HG02798 (cell line): ENCODE measurements at regions not wholly inside any gene's neighbourhood (a gene's known extent, or its start where the extent isn't known, plus 50 kb on each side); places are given as distances from the start of the nearest gene placed in this dataset.
"Not testable (repeated sequence)": the region's sequence is repeated elsewhere in the genome, so short reads cannot be mapped to it uniquely, and the experiment has no call there.

Experiments
- ATAC-seq: cut with Tn5 transposase; IDR thresholded peaks from one replicate; pipeline ENCODE4 v1.9.1; 2021; ENCODE audit warnings: mild to moderate bottlenecking; ENCODE audit not compliant: unreplicated experiment, poor library complexity

DNA sequence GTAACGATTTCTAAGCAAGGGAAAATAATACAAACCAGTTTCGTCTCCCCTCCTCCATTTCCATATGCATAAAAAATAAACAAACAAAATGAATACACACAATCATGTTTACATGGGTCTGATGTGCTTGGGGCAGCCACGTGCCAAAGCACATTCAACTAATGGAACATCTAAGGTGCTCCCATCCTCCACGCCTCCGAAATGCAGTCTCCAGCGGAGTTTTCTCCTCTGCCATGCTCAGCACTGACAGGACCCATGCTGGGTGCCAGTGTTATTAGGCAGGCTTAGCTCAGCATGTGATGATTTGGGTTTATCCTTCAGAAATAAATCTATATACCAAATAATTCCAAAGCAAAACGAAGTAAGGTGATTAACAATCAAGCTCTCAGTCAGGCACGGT lies 337.3 kb upstream of the ATP10A start:
- no peak for ATAC-seq

DNA sequence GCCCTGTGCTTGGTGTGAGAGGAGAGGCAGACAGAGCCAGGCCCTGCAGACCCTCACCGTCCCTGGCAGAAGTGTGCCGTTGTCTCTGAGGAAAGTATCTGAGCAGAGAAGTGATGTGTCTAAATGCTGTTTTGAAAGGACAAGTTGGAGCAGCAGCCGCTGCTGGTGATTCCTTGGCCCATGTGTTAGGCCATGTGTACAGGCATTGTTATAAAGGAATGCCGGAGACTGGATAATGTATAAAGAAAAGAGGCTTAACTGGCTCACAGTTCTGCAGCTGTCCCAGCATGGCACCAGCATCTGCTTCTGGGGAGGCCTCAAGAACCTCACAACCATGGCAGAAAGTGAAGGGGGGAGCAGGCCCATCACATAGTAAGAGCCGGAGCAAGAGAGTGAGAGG lies 334.6 kb upstream of the ATP10A start:
- ATAC-seq: no peak

DNA sequence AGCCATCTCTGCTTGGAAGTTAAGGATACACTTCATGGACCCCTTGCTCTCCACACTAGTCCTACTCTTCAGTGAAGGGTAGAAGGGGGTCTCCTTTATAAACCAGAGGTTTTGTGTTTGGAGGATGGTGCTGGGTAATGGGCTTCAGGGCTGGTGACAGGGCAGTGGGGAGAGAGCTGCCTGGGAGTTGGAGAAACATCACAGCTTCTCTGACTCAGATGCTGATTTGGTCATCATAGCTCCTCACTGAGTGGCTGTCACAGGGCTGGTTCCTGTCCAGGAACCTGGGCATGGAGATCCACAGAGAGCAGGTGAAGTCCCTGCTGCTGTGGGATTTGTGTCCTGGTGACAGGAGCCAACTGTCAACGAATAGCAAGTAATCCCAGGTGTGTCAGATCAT lies 333.9 kb upstream of the ATP10A start:
- ATAC-seq: no peak

DNA sequence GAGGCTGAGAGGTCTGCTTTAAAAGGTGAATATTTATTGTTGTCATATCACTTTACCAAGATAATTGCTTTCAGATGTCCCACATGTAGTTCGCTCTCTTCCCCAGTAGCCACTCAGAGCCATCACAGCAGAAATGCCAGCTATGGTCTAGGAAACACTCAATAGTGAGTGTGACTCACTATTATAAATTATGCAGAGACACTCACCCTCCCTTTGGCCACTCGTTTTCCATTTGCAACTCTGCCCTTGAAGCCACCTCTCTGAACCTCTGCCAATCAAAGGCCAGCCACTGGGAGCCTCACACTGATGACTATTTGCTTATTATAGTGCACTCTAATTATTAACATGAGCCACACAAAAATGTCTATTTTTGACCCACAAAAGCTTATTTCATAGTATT lies 328.1 kb upstream of the ATP10A start:
- no peak for ATAC-seq

DNA sequence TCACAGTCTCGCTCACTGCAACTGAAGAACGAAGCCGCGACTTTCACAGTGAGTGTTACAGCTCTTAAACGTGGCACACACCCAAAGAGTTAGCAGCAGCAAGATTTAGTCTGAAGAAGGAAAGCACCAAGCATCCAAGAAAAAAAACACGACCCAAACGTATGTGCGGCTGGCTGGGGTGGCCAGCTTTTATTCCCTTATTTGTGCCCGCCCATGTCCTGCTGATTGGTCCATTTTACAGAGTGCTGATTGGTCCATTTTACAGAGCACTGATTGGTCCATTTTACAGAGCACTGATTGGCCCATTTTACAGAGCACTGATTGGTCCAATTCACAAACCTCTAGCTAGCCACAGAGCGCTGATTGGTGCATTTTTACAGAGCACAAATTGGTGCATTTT lies 323.0 kb upstream of the ATP10A start:
- not testable (repeated sequence) for ATAC-seq

DNA sequence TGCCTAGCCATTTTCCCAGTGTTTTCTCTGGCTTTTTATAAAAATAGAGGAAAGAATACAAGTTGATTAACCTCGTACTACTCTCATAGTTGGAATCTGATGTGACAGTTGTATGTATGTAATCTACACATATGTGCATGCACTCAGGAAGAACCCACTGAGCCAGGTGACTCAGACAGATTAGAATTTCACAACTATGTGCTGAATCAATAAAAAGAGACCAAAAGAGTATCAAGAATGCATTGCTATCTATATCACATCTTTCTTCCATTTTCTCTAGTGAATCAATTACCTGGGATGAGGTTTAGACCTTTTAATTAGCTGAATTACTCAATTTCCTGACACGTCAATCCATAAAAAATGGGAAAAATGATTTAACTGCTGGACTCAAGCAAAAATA lies 319.3 kb upstream of the ATP10A start:
- no peak for ATAC-seq

DNA sequence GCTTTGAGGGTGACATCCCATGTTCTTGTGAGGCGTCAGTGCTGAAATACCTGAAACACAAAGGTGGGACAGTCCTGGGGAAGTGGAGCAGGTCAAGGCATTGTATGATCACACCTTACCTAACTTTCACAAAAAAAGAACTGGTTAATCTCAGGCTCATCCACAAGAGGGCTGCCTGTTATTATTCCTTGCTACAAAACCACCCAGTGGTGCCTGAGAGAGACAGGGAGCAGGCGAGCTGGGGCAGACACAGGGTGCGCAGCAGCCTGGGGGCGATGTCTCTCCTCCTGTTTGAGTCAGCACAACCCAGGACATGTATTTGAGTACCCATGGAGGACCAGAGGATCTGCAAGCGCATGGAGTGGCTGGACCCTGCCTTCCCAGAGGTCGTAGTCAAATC lies 316.8 kb upstream of the ATP10A start:
- no peak for ATAC-seq

DNA sequence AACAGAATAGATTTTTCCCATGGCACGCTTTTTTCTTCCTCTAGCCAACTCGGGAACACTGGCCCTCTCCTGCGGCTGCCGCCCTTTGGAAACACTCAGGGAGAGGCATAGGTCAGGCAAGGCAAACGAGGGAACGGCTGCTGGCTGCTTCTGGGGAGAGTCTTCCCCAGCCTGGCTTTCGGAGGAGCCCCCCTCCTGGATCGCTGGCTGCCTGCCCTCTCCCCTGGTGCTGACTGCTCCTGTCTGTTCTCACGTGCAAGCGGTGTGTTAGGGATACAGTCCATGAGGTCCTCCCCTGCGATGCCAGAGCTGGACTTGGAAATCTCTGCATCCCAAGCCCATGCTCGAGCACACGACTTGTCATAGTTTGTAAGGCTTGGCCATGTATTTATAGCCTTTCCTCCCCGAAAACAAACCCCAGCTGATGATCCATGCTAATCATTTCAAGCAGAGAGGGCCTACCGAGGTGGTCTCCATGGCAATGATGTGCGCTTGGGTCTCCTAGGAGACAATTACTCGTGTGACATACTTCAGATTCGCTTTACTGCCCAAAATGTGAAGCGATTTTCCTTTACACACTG lies 315.6 kb upstream of the ATP10A start:
- no peak for ATAC-seq

DNA sequence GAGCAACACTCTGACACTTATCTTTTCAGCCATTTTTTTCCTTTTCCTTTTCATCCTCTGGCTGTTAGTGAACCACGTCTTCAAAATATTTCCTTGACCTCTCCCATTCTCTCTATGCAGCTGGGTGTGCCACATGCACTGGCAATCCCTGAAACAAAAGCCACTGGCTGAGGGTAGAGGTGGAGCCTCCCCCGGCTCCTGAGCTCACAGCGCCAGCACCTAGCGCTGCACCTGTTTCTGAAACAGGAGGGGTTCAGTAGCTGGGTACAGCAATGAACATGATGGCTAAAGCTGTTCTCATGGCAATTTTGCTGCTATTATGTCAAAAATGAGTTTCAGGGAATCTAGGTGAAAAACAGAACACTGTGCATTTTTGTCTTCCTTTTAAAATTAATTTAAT lies 314.7 kb upstream of the ATP10A start:
- ATAC-seq: no peak

DNA sequence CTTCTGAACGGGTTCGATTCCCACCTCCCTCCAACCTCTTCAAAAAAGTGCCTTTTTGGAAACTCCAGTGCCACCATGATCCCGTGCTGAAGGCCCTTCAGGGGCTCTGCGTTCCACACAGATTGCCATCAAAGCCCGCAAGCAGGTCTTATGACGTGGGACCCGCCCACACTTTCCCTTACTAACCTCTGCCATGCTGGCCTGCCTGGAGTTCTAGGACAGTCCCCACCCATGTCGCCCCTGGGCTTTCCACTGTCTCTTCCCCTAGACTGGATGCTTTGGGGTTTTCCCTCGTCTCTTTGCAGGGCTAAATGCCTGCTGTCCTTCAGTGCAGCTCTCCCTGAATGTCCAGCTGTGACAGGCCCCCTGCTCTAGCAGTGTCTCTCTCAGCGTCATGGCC lies 313.7 kb upstream of the ATP10A start:
- ATAC-seq: no peak

DNA sequence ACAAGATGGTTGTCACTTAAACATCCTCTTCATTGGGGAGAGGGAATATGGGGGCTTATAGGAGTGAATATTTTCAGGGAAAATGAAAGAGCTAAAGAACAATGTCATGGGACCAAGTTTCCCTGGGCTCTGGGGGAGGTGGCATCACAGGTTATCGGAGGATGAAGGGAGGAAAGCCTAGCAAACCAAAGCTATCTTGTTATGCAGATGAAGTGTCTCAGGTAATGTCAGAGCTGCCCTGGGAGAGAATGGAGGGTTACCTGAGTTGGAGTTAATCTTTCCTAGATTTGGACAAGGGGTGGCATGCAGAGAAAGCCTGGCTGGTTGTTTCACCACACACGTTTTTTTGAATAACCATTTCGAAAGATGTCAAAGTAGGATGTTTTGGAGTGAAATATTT lies 308.1 kb upstream of the ATP10A start:
- ATAC-seq: no peak

DNA sequence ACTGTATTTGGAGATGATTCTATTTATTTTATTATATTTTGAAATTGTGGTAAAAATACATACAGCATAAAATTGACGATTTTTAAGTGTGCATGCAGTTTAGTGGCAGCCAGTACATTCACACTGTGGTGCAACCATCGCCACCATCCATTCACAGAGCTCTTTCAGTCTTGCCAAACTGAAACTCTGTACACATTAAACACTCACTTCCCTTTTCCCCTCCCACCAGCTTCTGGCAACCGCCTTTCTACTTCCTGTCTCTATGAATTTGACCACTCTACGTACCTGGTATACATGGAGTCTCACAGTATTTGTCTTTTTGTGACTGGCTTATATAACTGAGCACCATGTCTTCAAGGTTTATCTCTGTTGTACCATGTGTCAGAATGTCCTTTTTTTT lies 303.3 kb upstream of the ATP10A start:
- ATAC-seq: no peak

DNA sequence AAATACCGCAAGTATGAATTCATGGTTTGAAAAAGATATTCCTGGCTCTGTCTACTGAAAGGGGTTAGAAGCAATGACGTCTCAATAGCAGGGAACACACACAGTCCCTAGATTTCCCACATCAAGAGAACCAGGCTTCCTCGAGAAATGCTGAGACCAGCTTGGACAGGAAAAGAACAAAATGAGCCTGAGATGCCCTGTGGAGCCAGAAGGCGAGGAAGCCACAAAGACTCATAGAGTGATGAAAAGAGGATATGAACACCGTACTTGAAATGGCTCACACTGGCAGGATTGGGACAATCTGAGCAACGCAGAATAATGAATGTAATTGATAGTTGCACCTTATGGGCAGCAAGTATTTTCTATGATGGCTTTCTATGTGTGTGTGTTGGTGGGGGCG lies 302.4 kb upstream of the ATP10A start:
- no peak for ATAC-seq

DNA sequence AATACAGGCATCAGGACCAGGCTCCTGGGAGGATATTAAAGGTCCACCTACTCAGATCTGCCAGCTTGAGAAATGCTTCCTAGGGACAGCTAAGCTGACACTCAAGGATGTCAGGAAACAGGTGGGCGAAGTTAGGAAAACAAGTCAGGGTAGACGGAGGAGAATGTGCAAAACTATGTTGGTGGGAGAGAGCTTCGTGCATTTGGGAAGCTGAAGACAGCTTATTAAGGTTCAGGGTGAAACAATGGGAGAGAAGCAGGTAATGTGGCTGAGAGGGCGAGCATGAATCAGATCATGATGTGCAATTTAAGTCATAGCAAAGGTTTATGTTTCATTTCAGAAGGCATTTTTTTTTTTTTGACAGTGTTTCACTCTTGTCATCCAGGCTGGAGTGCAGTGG lies 297.2 kb upstream of the ATP10A start:
- no peak for ATAC-seq

DNA sequence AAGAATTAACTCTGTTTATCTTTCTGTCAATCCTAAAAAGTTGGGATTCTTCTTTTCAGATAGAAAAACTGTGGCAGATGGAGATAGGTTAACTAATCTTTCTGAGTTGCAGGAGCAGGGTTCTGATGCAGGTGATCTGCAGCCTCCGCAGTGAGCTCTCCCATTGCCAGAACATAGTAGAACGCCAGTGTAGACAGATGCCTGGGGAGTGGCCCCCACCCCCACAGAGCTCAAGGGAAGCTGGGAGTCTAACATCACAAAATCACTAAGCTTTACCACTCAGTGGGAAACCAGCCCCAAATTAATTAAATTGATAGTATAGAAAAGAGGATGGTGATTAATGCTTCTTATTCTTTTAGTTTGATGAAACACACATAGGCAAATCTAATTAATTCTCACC lies 295.0 kb upstream of the ATP10A start:
- ATAC-seq: no peak

DNA sequence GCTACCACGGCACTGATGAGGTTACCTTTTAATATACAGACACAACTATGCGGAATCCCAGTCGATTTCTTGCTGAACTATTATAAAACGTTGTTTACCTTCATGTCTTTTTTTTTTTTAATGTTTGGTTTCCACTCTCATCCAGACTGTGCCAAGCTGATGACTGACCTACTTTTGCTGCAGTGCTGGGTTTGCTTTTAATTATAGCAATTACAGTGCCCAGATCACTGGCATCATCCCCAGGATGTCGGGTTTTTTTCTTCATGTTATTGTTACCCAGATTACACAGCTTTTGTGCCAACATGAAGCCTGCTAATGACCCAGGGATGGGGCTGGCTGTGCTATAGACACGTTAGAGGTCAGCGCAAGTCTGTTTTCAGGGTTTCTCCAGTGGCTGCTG lies 294.0 kb upstream of the ATP10A start:
- ATAC-seq: no peak

DNA sequence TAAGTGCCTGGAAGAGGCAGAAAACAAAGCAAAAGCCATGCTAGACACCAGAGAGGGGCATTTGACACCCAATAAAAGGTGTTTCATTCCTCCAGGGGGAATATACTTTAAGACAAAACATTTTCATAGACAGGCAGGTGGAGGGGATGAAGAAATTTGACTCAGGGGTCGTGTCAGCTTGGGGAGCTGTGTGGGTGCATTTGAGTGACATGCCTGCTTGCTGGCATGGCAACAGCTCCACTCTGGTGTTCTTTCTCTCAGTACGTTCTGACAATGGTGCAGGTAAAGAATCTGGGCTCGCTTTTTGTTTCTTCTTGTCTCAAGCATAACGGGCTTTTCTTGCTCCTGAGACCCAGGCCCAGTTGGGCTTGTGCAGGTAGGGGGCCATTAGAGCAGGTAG lies 292.9 kb upstream of the ATP10A start:
- no peak for ATAC-seq

DNA sequence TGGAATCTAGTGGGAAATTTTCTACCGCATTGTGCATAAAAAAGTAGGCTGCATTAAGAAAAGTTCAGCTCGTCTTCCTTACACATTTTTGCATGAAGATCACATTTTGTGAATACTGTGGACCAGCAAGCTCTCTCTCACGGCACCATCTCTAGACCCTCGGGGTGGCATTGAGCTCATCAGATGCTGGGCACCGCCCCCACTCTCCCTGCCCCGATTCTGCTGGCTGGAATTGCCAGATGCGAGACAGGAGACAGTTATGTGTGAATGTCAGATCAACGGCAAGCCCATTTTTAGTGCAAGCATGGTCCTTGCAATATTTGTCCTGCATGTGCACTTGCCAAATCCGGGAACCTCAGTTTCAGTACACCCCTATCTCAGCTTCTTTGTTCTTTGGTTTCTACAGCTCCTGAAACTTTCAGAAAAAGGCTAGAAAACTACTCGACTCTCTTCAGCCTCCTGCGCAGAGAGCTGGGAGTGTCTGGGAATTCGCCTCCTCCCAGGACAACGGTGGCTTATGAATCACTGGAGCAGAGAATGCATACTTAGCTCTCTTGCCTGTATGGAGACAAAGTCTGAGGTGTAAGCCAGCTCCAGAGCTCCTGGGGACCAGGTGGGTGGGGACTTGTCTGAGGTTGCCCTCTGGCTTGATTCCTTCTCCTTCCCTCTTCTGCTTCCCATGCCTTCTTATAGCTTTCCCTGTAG lies 285.2 kb upstream of the ATP10A start:
- no peak for ATAC-seq

DNA sequence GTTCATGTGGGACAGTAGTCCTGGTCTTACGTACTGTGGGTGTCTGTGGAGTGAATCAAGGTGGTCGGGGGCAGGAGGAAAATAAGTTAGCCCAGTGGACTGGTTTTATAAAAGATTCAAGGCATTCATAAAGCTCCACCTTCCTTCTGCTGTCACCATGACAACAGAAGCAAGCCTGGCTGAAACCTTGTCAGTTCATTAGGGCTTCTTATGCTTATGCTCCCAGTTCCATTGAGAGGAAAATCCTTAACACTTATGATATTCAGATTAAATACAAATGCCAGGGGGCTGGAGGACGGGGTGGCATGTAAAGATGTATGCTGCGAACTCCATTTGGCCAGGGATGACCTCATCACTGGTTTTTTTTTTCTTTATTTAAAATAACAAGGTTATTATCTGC lies 283.1 kb upstream of the ATP10A start:
- ATAC-seq: no peak

DNA sequence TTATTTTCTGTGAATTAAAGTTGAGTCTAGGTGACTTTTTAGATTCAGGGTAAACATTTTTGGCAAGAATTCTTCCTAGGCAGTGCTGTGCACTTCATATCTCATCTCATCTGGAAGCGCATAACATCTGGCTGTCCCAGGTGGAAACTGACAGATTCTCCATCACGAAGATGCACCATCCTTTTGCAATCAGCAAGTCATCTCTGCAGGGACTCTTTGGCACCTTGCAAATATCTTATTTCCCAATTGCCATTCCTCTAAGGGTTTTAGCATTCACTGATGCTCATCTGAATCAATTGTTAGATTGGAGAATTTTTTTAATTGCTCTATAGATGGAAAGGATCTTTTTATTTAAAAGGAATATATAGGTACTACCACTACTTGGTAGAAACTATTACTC lies 282.7 kb upstream of the ATP10A start:
- no peak for ATAC-seq

DNA sequence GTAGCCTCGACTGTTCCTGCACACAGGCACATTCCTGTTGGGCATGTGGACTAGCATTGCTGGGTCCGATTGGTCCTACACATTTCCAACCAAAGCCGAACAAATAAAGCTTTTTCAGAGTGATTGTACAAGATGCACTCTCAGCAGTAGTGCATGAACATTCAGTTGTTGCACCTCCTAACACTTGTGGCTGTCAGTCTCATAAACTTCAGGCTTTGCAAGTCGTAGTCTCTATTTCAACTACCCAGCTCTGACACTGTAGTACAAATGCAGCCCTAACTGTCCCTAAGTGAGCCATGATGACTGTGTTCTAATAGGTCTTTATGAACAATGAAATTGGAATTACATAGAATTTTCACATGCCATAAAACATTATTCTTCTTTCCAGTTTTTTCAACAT lies 281.7 kb upstream of the ATP10A start:
- no peak for ATAC-seq

DNA sequence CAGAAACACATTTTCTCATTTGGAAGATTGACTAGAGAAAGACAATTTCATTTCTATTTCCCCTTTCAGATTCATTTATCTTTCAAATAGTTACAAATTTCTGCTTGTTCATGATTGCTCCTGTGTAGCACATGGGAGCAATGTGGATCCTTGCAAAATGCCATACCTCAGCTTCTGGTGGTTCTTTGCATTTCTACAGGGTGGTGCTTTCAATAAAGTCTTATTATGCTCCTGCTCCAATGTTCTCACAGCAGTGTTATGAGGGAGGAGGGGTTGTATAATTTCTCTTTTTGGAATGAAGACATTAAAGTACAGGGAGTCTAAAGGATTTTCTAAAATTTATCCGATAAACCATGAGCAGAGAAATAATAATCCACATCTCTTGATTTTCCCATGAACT lies 280.1 kb upstream of the ATP10A start:
- no peak for ATAC-seq

DNA sequence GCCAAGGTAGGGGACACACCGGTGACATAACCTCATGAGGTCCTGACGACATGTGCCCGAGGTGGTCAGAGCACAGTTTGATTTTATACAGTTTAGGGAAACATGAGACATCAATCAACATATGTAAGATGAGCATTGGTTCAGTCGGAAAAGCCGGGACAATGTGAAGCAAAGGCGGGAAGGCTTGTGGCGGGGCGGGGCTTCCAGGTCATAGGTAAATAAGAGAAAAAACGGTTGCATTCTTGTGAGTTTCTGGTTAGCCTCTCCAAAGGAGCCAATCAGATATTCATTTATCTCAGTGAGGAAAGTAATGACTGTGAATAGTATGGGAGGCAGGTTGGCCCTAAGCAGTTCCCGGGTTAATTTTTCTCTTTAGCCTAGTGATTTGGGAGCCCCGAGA lies 271.7 kb upstream of the ATP10A start:
- no peak for ATAC-seq
